Suprapubic skin (tissue), 3 donors: ENCODE measurements at regions not wholly inside any gene's neighbourhood (a gene's known extent, or its start where the extent isn't known, plus 50 kb on each side); places are given as distances from the start of the nearest gene placed in this dataset.

Experiments used
- CTCF ChIP-seq, 2 donors: fragments of 200-600 bp in 1 of 2; fragments of 450-650 bp in 1 of 2; sonication (generic) in 1 of 2; IDR thresholded peaks; one replicate each; pipeline ENCODE4 v1.5.1; 2016 to 2019; ENCODE audit warnings: antibody characterized with exemption in 2 of 2, mild to moderate bottlenecking in 1 of 2, moderate library complexity in 1 of 2
- EP300 ChIP-seq: sonication (generic); formaldehyde crosslinking; IDR thresholded peaks from one replicate; pipeline ENCODE4 v1.6.1; 2017; ENCODE audit warnings: antibody characterized with exemption
- POLR2A ChIP-seq, 2 donors: fragments of 450-650 bp; IDR thresholded peaks; one replicate each; pipeline ENCODE4 v1.6.1; 2017; ENCODE audit warnings: antibody characterized with exemption in 2 of 2, mild to moderate bottlenecking in 2 of 2, moderate library complexity in 2 of 2

DNA sequence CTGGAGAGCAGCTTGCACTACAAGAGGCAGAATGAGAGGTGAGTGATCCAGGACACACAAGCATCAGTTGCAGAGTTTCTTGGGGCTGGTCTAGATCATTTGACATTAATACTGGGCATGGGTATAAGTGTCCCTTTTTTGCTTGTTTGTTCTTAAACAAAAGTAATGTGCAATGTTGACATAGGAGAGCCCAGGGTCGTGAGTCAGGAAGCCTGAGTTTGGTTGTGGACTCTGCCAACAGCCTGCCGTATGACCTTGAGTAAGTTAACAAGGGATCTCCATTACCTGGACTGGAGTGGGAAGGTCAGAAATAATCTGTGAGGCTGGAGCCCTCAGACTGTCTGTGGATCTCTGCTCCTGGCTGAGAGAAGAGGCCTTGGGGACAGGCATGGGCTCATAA, 170.3 kb downstream of the KCNA5 start:
- TF ChIP-seq POLR2A (IDR thresholded peaks at IDR 0.05) (no peak), CTCF (IDR thresholded peaks at IDR 0.05) (no peak), EP300 (no peak)
